Neural cell (in vitro differentiated cells): ENCODE measurements at regions not wholly inside any gene's neighbourhood (a gene's known extent, or its start where the extent isn't known, plus 50 kb on each side); places are given as distances from the start of the nearest gene placed in this dataset.

Source experiments
- EP300 ChIP-seq: fragments of 450-650 bp; conservative IDR thresholded peaks from 2 replicates; pipeline ENCODE4 v1.6.1; 2014; ENCODE audit warnings: antibody characterized with exemption, mild to moderate bottlenecking, moderate library complexity; ENCODE audit not compliant: poor library complexity, severe bottlenecking
- EZH2 ChIP-seq: fragments of 200-600, 300-800 bp; shearing (Covaris generic), sonication (generic); IDR thresholded peaks from 2 replicates; pipeline ENCODE4 v1.6.1; 2014; ENCODE audit warnings: antibody characterized with exemption, low read length, borderline replicate concordance, mild to moderate bottlenecking; ENCODE audit not compliant: insufficient read depth, poor library complexity, severe bottlenecking
- POLR2AphosphoS5 ChIP-seq: IDR thresholded peaks from 2 replicates; pipeline ENCODE4 v1.6.1; 2012
- RAD21 ChIP-seq: fragments of 450-650 bp; conservative IDR thresholded peaks from 2 replicates; pipeline ENCODE4 v1.6.1; 2014; ENCODE audit warnings: antibody characterized with exemption, mild to moderate bottlenecking, moderate library complexity
- SMC3 ChIP-seq: fragments of 450-650 bp; conservative IDR thresholded peaks from 2 replicates; pipeline ENCODE4 v1.6.1; 2014; ENCODE audit warnings: antibody characterized with exemption, mild to moderate bottlenecking, moderate library complexity; ENCODE audit not compliant: poor library complexity
- TF ChIP-seq, protein P1 (sequence below): fragments of 450-650 bp; IDR thresholded peaks from 2 replicates; pipeline ENCODE4 v1.5.1; 2014; ENCODE audit warnings: antibody characterized with exemption, mild to moderate bottlenecking, moderate library complexity; ENCODE audit not compliant: poor library complexity, severe bottlenecking

DNA sequence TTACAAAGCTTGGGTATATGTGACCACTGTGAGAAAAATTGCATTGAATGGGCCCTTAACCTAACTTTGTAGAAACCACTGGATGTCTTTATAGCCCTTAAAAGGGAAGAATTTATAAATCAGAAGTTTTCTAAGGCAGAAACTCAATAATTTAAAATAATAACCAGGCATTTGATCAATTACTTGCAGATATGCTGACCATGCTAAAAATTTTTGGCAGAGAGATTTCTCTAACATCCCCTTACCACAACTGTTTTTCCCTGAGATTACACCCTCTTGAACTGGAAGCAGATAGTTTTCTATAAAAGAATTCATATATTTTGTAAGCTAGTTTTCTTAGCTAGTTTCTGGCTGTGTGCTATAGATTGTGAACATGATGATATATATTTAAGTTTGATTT, 428.3 kb downstream of the KIF4B start:
- TF ChIP-seq, protein P1, sequence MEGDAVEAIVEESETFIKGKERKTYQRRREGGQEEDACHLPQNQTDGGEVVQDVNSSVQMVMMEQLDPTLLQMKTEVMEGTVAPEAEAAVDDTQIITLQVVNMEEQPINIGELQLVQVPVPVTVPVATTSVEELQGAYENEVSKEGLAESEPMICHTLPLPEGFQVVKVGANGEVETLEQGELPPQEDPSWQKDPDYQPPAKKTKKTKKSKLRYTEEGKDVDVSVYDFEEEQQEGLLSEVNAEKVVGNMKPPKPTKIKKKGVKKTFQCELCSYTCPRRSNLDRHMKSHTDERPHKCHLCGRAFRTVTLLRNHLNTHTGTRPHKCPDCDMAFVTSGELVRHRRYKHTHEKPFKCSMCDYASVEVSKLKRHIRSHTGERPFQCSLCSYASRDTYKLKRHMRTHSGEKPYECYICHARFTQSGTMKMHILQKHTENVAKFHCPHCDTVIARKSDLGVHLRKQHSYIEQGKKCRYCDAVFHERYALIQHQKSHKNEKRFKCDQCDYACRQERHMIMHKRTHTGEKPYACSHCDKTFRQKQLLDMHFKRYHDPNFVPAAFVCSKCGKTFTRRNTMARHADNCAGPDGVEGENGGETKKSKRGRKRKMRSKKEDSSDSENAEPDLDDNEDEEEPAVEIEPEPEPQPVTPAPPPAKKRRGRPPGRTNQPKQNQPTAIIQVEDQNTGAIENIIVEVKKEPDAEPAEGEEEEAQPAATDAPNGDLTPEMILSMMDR, result no peak
- TF ChIP-seq EZH2, result no peak
- no peak for TF ChIP-seq SMC3
- no peak for TF ChIP-seq POLR2AphosphoS5
- no peak for TF ChIP-seq EP300
- TF ChIP-seq RAD21, result no peak
